Inferior parietal cortex (tissue), 1 donor: ENCODE measurements at regions not wholly inside any gene's neighbourhood (a gene's known extent, or its start where the extent isn't known, plus 50 kb on each side); places are given as distances from the start of the nearest gene placed in this dataset.

Source experiments
- DNase-seq: peaks from one replicate; pipeline ENCODE4 v3.0.0-alpha.2; 2016; ENCODE audit errors: extremely low spot score

DNA sequence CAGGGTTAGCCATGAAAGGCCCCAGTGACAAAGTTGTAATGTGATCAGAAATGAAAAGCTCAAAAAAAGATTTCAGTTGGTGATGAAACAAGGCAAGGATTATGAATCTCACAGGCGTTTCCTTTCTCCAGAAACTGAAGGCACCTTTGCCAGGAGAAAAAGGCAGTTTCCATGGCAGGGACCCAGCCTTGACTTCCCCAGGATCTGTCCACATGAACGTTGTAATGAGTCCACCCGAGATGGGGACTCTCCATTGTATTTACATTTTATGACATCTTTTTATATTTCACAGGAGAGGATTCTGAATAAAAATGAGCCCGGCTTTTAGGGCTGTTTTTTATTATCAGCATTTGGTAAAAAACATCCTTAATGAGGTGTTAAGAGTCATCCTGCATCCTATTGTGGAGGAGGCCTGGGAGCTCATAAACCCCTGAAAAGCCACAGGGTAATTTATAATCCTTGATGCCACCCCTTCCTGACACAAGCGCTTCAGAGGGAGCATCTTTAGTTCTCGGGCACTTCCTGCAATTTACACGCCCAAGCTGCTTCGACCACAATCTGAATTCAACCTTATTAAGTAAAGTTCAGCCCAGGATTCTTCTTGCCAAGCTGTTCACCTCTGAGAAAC is 74.1 kb upstream of the SALL4 start:
- DNase-seq: no peak

- DNase-seq: no peak
Observed at GRCh38 chr20:51873652-51874051, 71.3 kb upstream of the SALL4 start.

DNA sequence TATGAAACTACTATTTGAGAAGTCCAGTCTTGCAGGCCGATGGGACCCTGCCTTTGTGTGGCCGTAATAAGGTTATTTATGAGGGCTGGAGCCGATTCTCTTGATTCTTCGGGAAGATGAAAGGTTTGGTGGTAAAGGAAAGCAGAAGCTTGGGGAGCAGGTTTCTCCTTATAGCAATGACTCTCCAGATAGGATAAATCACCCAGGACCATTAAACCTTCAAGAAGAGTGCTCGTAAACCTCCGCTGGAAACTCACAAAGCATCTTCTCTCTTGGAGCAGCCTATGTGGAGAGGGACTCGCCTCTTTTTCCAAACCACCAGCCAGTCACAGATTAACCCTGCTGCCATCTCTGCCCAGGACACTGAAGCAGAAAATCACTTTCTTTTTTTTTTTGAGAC is 69.6 kb upstream of the SALL4 start:
- DNase-seq: no peak

GRCh38 chr20:51869002-51869401 is 66.7 kb upstream of the SALL4 start:
- DNase-seq: no peak

DNA sequence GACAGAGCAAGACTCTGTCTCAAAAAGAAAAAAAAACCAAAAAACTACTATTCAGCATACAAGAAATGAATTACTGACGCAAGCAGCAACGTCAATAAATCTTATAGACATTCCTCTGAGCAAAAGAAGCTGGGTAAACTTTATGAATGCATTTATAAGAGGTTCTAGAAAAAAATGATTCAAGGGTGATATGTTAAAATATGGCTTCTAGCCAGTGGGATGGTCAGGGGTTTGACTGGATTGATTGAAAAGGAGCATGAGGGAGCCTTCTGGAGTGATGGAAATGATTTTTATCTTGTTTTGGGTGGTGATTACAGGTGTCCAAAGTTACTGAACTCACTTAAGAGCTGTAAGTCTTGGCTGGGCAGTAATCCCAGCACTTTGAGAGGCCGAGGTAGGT is 64.9 kb upstream of the SALL4 start:
- no peak for DNase-seq

DNA sequence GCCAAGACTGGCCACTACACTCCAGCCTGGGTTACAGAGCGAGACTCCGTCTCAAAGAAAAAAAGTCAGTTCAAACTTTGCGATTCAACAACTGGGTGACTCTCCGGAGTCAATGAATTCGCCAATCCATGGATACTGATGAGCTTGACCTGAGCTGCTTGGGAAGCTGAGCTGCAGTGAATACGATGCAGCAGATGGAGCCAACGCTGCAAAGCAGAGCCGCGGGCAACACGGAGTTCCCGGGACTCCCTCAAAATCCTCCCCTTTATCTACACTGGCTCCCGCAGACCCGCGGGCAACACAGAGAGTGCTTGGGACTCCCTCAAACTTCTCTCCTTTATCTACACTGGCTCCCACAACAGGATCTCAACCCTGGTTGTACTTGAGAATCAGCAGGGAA is 62.6 kb upstream of the SALL4 start:
- DNase-seq: no peak

DNA sequence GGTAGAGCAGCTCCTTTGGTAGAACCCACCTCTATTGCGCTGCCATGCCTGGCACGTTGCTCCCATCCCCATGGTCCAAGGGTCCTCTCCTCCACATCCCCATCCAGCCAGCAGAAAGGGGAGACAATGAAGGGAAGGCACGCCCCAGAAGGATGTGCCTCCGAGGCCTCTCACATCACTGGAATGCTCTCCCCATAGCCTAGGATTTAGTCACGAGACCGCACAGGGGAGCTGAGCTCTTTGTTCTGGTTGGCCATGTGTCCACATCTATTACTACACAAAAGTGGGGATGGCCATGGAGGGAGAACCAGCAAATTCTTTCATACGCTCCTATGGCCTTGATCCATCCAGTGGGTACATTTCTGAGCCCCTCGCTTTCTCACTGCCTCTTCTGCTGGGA is 60.5 kb upstream of the SALL4 start:
- no peak for DNase-seq

GRCh38 chr20:51861726-51862466 is 59.6 kb upstream of the SALL4 start:
- DNase-seq: no peak

DNA sequence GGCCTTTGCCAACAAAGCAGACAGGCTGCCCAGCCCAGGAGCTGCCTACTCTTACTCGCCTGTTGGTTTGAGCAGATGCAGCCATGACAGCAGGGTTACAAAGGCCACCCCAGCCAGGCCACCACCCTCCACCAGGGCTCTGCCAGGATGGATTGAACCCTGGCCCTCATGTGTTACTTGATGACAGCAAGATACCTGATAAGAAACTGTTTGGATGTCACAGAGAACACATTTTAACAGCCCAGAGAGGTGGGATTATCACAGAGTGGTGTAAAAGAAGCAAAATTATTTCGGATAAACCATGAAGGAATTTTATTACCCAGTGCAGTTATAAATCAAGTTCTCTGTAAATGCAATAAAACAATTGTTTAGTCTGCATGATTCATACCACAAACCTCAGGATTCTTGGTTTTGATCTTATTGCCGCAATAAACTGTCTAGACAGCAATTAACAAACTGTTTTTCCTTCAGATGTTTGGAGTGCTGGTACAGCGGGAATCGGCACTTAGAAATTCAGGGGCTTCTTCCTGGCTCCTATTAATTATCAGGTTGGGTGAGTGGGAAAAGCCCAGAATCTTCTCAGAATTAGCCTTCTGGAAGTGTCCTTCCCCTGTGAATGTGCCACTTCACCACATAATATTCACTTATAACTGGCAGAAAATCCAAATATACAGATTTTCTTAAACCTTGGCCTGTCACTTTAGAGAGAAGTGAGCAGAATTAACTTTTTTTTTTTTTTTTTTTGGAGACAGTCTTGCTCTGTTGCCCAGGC is 58.0 kb upstream of the SALL4 start:
- no peak for DNase-seq

DNA sequence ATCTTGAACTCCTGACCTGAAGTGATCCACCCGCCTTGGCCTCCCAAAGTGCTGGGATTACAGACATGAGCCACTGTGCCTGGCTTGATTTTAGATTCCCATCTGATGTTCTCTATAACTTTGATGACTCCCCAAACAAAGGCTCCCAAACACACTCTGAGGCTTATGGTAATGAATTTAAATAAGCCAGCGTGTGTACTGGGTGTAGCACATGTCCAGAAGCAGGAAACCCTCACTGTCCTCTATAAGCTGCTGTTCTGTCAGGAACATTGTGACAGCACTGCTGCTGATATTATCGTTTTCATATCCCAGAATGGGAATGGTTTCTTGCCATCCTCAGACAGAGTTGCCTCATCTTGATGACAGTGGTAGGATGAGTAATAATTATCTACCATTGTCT is 54.1 kb upstream of the SALL4 start:
- DNase-seq: no peak

DNA sequence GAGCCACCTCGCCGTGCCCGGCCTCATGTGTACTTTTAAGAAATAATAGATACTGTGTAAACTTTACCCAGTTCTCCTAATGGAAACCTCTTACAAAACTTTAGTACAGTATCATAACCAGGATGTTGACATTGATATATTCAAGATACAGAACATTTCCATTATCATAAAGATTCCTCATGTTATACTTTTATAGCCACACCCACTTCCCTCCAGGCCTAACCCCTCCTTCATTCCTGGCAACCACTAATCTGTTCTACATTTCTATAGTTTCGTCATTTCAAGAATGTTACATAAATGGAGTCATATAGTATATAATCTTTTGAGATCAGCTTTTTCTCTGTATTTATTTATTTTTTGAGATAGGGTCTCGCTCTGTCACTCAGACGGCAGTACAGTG is 52.6 kb upstream of the SALL4 start:
- no peak for DNase-seq
